TTC549 (cell line): ENCODE measurements at regions not wholly inside any gene's neighbourhood (a gene's known extent, or its start where the extent isn't known, plus 50 kb on each side); places are given as distances from the start of the nearest gene placed in this dataset.

ENCODE experiments used
- FAIRE-seq: peaks from 2 replicates; lab custom pipeline; 2012; peaks lifted over from hg19 to GRCh38; lab: Jason Lieb, UNC

GRCh38 chr9:86893811-86894490, 53.4 kb downstream of the GAS1 start:
- FAIRE-seq = no peak

DNA sequence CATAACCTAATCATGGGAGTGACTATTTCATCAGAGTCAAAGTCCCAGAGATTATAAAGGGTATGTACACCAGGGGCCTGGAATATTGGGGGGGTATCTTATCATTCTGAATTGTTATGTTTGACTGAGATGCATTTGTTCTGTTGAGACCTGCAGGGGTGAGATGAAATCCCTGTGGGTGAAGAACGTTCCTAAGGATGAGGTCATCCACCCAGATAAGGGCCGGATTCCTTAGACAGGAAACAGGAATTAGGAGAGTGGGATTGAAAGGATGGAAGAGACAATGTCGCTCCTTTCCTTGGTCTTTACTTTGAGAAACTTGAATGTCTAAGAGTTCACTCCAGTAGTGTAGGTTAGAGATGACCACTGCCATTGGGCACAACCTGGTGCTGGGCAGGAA, 54.7 kb downstream of the GAS1 start:
- FAIRE-seq = no peak

DNA sequence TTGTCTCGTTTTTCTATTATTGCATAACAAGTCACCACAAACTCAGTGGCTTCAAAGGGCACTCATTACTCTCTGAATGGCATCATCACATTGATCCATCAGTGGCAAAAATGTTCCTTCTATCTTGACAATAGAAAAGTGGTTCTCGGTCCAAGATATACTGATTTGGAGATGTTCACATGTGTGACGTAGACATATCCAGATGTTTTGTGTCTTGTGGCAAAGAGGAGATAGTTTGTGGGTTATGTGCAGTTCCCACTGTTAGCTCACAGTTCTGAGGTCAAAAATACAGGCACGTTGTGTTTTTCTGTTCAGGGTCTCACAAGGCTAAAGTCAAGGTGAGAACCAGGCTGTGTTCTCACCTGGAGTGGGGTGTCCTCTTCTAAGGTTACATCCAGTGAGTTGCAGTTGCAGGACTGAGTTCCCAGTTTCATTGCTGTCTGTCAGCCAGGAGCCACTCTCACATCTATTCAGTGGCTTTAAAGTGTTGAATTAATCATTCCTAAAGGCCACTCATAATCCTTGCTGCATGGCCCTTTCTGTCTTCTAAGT, 55.3 kb downstream of the GAS1 start:
- FAIRE-seq = no peak

DNA sequence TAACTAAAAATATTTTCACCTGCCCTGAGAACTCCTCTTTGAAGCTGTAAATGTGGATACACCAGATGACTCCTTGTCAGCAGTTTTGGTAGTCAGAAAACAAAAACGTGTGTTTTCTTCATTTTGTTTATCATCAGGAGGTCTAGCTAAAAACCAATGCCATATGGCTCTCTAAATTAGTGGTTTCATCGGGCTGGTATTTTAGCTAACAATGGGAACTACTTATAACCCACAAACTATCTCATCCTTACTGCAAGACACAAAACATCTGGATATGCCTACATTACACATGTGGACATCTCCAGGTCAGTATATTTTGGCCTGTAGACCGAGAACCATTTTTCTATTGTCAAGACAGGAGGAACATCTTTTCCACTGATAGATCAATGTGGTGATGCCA, 56.2 kb downstream of the GAS1 start:
- no peak for FAIRE-seq

DNA sequence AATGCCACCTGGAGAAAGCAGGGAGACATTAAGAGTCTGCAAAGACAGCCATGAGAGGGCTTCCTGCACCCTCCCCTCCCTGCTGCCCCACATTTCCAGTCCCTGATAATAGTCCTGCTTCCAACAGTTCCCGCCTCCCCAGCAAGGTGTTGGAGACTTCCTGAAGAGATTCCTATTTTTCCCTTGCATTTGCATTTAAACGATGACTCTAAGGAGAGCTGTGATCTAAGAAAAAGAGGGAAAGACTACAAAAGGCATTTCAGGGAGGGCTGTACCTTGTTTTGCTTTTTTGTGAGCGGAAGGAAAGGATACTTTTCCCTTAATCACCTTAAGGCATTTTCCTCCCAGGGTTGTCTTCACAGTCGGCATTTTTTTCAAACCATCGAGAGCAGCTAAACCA, 62.1 kb downstream of the GAS1 start:
- no peak for FAIRE-seq

DNA sequence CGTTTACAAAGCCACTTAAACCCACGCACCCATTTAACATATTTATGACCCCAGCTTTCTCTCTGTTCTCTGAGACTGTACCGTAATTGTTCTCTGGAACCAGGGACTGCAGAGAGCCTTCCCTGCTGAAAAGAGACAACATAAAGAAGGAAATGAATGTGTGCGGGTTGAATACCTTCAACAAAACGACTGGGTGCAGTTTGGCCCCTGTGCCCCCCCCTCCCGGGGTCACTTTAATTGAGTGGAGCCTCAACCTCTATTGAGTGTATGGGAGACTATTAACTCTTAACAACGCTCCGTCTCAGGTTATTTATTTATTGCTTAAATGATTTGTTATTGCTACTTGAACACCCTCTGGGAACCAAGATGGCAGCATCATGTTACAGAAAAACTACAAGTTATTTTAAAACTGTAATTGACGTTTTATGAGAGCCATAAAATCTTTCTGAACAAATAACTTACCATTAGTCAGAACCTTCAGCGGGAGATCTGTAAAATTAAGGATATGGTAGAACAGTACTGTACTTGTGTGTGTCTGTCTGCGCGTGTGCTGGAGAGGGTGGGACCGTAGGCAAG, 70.6 kb downstream of the GAS1 start:
- no peak for FAIRE-seq

DNA sequence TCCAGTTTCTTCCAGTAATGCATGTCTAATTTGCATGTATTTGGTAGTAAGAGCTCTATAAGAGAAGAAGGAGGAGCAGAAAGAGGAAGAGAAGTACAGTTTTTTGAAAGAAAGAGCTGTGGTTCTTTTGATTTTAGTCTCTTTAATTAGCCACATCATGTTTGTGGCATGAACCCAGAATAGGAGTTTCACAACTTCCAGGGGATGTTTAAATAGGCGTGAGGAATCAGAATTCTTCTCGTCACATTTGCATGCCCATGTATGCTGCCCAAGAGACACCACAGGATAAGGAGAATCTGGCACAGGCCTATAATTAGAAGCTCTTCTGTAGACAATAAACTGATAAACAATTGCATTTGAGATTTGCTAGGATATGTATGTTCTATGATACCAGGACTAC, 78.7 kb downstream of the GAS1 start:
- no peak for FAIRE-seq

- no peak for FAIRE-seq
These were observed 79.4 kb downstream of the GAS1 start for GRCh38 chr9:86867804-86868313.

GRCh38 chr9:86865952-86866351, 81.4 kb downstream of the GAS1 start:
- FAIRE-seq = no peak

DNA sequence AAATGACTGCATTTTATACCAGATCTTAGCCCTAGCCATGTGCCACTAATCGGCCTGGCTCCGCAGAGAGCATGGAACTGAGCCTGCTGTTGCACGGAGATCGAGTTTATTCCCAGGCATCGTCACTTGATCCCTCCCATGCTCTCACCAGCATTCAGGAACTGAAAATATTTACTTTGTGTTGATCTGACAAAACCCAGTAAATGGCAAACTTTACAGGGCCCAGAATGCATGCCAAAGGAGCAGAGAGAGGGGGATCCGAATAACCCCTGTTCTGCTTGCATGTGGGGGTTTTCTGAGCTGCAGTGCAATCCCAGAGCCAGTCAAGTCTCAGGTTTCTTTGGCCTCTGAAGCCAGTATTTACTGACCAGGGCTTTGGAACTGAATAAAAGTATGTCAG, 87.3 kb downstream of the GAS1 start:
- FAIRE-seq = no peak

GRCh38 chr9:86859056-86859455, 88.2 kb downstream of the GAS1 start:
- FAIRE-seq = no peak

DNA sequence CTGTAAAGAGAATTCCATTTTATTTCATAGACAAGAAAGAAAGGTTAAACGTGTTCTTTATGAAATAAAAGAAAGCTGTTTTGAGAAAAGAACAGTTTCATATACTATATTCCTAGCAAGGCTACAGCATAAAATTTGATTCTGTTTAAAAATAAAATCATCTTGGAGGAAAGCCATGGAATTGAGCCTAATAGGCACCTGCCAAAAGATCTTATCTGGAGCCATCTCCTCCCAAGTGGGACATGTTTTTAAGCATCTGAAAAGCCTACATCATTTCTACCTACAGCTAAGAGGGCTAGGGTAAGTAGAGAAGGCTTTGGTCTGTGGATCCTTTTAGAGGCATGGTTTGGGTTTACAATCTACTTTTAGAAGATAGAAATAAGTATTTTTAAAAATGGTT, 89.3 kb downstream of the GAS1 start:
- FAIRE-seq = no peak

DNA sequence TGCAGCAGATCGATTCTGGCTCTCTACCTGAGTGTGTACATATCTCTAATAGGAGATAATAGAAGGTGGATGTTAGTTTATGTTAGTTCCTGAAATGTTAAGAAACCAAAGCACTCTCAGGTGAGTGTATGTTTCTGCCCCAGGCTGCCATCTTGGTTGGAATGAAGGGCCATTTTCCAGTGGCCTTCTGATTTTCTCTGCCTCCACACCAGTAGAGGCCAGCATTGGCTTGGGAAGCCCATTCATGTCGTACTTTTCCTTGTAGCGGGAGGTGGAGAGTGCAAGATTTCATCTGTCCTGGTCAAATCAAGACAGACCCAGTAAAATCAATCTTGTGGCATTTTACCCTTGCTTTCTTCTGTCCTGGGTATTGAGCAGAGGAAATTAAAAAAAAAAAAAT, 91.0 kb downstream of the GAS1 start:
- FAIRE-seq = no peak

GRCh38 chr9:86854898-86855523, 92.3 kb downstream of the GAS1 start:
- no peak for FAIRE-seq

DNA sequence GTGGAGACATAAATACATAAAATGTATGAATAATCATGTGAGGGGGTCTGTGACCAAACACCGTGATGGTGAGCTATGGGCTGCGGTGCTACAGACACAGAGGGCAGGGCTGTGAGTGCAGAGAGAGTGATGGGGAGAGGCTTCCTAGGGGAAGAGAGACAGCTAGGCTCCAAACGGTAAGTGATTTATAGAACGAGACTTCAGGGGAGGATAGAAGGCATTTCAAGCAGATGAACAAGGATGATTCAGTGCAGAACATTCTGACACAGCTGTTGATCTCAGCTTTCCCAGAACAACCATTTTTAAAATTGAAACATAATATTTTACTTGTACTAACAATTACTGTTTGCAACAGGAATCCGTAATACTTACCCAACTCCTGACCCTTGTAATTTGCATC, 100.7 kb downstream of the GAS1 start:
- no peak for FAIRE-seq

DNA sequence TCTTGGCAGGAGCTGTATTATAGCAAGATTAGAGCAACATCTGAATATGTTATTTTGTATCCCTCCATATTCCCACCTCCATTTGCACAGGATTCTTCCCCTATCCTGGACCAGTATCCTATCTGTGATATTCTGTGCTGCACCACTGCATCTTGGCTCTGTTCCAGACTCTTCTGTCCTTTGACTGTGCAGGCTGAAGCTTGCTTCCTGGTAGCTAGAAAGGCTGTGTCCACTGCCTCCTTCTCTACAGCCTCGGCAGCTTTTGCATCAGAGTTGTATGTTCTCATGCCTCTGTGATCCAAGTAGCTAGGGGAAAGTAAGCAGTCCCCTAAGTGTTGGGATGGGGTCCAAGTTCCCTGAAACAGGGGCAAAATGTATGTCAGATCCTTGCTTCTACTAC, 104.1 kb downstream of the GAS1 start:
- FAIRE-seq = no peak

DNA sequence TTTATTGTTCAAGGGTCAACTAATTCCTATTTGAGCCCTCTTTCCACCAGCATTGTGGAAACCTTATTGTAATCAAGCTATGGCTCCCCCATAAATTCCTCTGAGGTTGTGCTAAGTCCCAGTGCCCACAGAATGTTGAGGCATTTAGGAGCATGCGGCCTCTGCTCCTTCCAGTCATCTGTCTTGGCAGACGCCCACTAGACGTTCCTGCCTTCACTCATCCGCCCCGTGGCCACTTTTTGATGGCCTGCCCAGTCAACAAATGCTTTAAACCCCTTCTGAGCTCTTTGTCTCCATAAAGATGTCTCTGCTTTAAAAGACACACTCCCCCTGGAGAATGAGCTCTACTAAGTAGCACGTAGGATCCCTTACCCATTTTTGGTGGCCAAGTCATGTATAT, 104.7 kb downstream of the GAS1 start:
- no peak for FAIRE-seq

- no peak for FAIRE-seq
These were observed 107.8 kb downstream of the GAS1 start for GRCh38 chr9:86839522-86839921.

DNA sequence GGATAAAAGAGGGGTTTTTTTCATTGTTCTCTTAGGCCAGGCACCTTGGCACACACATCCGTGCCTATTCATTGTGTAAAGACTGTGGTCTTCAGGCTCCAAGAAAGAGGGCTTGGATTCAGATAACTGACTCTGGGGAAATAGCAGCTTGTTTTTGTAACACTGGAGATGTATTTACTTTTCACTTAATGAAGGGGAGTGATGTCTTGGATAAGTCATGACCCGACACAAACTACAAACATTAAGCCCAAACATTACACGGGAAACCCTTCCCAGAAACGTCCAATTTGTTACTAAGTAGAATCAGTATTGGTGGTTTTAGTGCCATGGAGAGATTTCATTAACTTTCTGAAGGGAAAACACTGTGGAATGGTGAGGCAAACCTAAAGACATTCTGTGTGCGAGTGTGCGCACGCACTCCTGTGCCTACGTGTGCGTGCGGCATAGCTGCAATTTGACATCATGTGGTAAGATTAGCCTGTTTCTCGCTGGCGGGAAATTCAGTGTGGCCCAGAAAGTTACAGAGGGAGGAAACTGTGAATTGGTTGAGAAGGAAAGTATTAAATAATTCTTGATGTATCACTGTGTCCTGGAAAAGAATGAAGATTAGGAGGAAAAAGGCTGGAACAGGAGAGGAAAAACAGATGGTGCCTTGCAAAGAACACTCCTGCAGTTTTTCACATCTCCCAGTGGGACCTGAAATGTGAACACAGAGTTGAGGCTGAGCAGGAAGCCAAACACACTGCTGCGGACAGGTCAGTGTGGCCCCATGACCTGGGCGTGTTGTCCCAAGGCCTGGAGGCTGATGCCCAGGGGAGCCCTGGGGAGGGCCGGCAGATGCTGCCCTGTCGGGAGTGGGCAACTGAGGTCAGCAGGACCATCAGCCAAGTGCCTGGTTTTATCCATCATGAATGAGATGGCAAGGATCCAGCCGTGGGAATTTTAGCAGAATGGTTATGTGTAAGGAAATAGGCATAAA, 108.5 kb downstream of the GAS1 start:
- no peak for FAIRE-seq

GRCh38 chr9:86837345-86837744, 110.0 kb downstream of the GAS1 start:
- no peak for FAIRE-seq

- no peak for FAIRE-seq
These were observed 110.5 kb downstream of the GAS1 start for GRCh38 chr9:86836797-86837196.

- no peak for FAIRE-seq
These were observed 111.0 kb downstream of the GAS1 start for GRCh38 chr9:86836266-86836665.
